Activated B cell treated with CpG ODN at 0.5 μM for 24 hours (primary cell): ENCODE measurements at regions not wholly inside any gene's neighbourhood (a gene's known extent, or its start where the extent isn't known, plus 50 kb on each side); places are given as distances from the start of the nearest gene placed in this dataset.

ENCODE experiments used
- ATAC-seq: fragments of 200-7000 bp; cut with Tn5 transposase; one replicate; pipeline ENCODE4 v1.10.0; 2021; ENCODE audit warnings: low read depth, mild to moderate bottlenecking, moderate library complexity
- CTCF ChIA-PET: fragments of 350-600 bp; sonication (Branson Sonifier 250); formaldehyde crosslinking; loops from one replicate; lab custom pipeline; 2021; ENCODE audit warnings: antibody characterized with exemption; lab: Charles Lee
- POLR2A ChIA-PET: fragments of 350-600 bp; sonication (Branson Sonifier 250); formaldehyde crosslinking; loops from one replicate; lab custom pipeline; 2021; ENCODE audit warnings: antibody characterized with exemption; lab: Charles Lee
- DNase-seq: peaks from one replicate; pipeline ENCODE4 v3.0.0; 2022
- H3K27ac Mint-ChIP-seq: one replicate; pipeline ENCODE4 v1.8.0; 2020; ENCODE audit warnings: mixed read lengths
- H3K27me3 Mint-ChIP-seq: one replicate; pipeline ENCODE4 v1.8.0; 2021; ENCODE audit warnings: mixed read lengths
- H3K36me3 Mint-ChIP-seq: one replicate; pipeline ENCODE4 v1.8.0; 2021; ENCODE audit warnings: low read depth, mixed read lengths
- H3K4me1 Mint-ChIP-seq: one replicate; pipeline ENCODE4 v1.8.0; 2021; ENCODE audit warnings: mixed read lengths
- H3K4me3 Mint-ChIP-seq: one replicate; pipeline ENCODE4 v1.8.0; 2020; ENCODE audit warnings: mild to moderate bottlenecking, mixed read lengths
- H3K9me3 Mint-ChIP-seq: one replicate; pipeline ENCODE4 v1.8.0; 2020; ENCODE audit warnings: mixed read lengths
- CTCF ChIP-seq: fragments of 200-600 bp; IDR thresholded peaks from one replicate; pipeline ENCODE4 v1.8.0; 2022; ENCODE audit warnings: antibody characterized with exemption, mild to moderate bottlenecking
- intact Hi-C: fragments of 100-400 bp; cut with micrococcal nuclease; formaldehyde crosslinking; loops from one replicate; pipeline ENCODE4 v1.15.1; 2024

- Mint-ChIP-seq H3K4me1 (peaks cover 12% of the 10 kb centered on the region), H3K36me3 (no peaks in the 10 kb centered on the region), H3K4me3 (no peak overlapping the region), H3K27me3 (no peaks in the 10 kb centered on the region), H3K9me3 (no peaks in the 10 kb centered on the region), H3K27ac (no peak overlapping the region)
- ATAC-seq (no peak), DNase-seq (no peak)
- no peak for TF ChIP-seq CTCF
- ChIA-PET CTCF (no interaction called here), POLR2A (no interaction called here)
- intact Hi-C loops: no loop called here
Measured at GRCh38 chr3:10599017-10599416, 93.6 kb upstream of the ATP2B2 start.

- no peak for ATAC-seq
- Mint-ChIP-seq H3K27ac (no peak overlapping the region), H3K4me3 (no peak overlapping the region), H3K4me1 (peaks cover 15% of the 10 kb centered on the region), H3K9me3 (no peaks in the 10 kb centered on the region), H3K36me3 (no peaks in the 10 kb centered on the region), H3K27me3 (no peaks in the 10 kb centered on the region)
- no peak for DNase-seq
- intact Hi-C loops: no loop called here
- ChIA-PET CTCF (no interaction called here), POLR2A (no interaction called here)
- TF ChIP-seq CTCF: no peak
Measured at GRCh38 chr3:10599444-10599843, 94.1 kb upstream of the ATP2B2 start.

GRCh38 chr3:10600296-10600714, 94.9 kb upstream of the ATP2B2 start:
- no peak for DNase-seq
- Mint-ChIP-seq H3K36me3 (no peaks in the 10 kb centered on the region), H3K9me3 (no peaks in the 10 kb centered on the region), H3K27me3 (no peaks in the 10 kb centered on the region), H3K4me3 (no peak overlapping the region), H3K27ac (no peak overlapping the region), H3K4me1 (peaks cover 15% of the 10 kb centered on the region)
- ATAC-seq: no peak
- intact Hi-C loops: no loop called here
- ChIA-PET CTCF (no interaction called here), POLR2A (no interaction called here)
- TF ChIP-seq CTCF: no peak

- no peaks in the 10 kb centered on the region for H3K36me3 Mint-ChIP-seq
- H3K4me3 Mint-ChIP-seq: no peak overlapping the region
- no peaks in the 10 kb centered on the region for H3K9me3 Mint-ChIP-seq
- peaks cover 15% of the 10 kb centered on the region for H3K4me1 Mint-ChIP-seq
- intact Hi-C loops: no loop called here
- CTCF ChIA-PET: no interaction called here
- DNase-seq (no peak), ATAC-seq (no peak)
- H3K27me3 Mint-ChIP-seq: no peaks in the 10 kb centered on the region
- no peak for TF ChIP-seq CTCF
- POLR2A ChIA-PET: no interaction called here
- no peak overlapping the region for H3K27ac Mint-ChIP-seq
Measured at GRCh38 chr3:10600726-10601125, 95.3 kb upstream of the ATP2B2 start.

GRCh38 chr3:10601151-10601856, 95.9 kb upstream of the ATP2B2 start:
- Mint-ChIP-seq H3K4me1 (peaks cover 15% of the 10 kb centered on the region), H3K36me3 (no peaks in the 10 kb centered on the region), H3K27ac (no peak overlapping the region), H3K27me3 (no peaks in the 10 kb centered on the region), H3K9me3 (no peaks in the 10 kb centered on the region), H3K4me3 (no peak overlapping the region)
- intact Hi-C loops: no loop called here
- ChIA-PET CTCF (no interaction called here), POLR2A (no interaction called here)
- ATAC-seq (no peak), DNase-seq (no peak)
- no peak for TF ChIP-seq CTCF
